HG03066 (cell line): ENCODE measurements at regions not wholly inside any gene's neighbourhood (a gene's known extent, or its start where the extent isn't known, plus 50 kb on each side); places are given as distances from the start of the nearest gene placed in this dataset.
"Not testable (repeated sequence)": the region's sequence is repeated elsewhere in the genome, so short reads cannot be mapped to it uniquely, and the experiment has no call there.

Source experiments
- ATAC-seq: cut with Tn5 transposase; IDR thresholded peaks from one replicate; pipeline ENCODE4 v1.9.1; 2021; ENCODE audit warnings: low read depth; ENCODE audit not compliant: unreplicated experiment

- ATAC-seq = peak; percentile 59
These were observed 133.2 kb upstream of the ADAMTS3 start for GRCh38 chr4:72701987-72702819.

- ATAC-seq = no peak
These were observed 121.8 kb upstream of the ADAMTS3 start for GRCh38 chr4:72690771-72691170.

GRCh38 chr4:72689923-72690322 is 120.9 kb upstream of the ADAMTS3 start:
- ATAC-seq = no peak

GRCh38 chr4:72686390-72686789 is 117.4 kb upstream of the ADAMTS3 start:
- not testable (repeated sequence) for ATAC-seq

- ATAC-seq = no peak
These were observed 110.6 kb upstream of the ADAMTS3 start for GRCh38 chr4:72679666-72680065.

- no peak for ATAC-seq
These were observed 108.9 kb upstream of the ADAMTS3 start for GRCh38 chr4:72677886-72678285.

GRCh38 chr4:72677265-72677664 is 108.2 kb upstream of the ADAMTS3 start:
- ATAC-seq = no peak

GRCh38 chr4:72671980-72672379 is 103.0 kb upstream of the ADAMTS3 start:
- ATAC-seq = no peak

GRCh38 chr4:72670521-72670920 is 101.5 kb upstream of the ADAMTS3 start:
- ATAC-seq = no peak

GRCh38 chr4:72666910-72667309 is 97.9 kb upstream of the ADAMTS3 start:
- no peak for ATAC-seq

- no peak for ATAC-seq
These were observed 96.3 kb upstream of the ADAMTS3 start for GRCh38 chr4:72665171-72665968.

GRCh38 chr4:72663828-72664227 is 94.8 kb upstream of the ADAMTS3 start:
- ATAC-seq = no peak

- no peak for ATAC-seq
These were observed 92.8 kb upstream of the ADAMTS3 start for GRCh38 chr4:72661830-72662229.

GRCh38 chr4:72641611-72642010 is 72.6 kb upstream of the ADAMTS3 start:
- no peak for ATAC-seq

- not testable (repeated sequence) for ATAC-seq
These were observed 67.8 kb upstream of the ADAMTS3 start for GRCh38 chr4:72636866-72637265.

- not testable (repeated sequence) for ATAC-seq
These were observed 66.9 kb upstream of the ADAMTS3 start for GRCh38 chr4:72635931-72636330.

GRCh38 chr4:72632253-72632652 is 63.2 kb upstream of the ADAMTS3 start:
- not testable (repeated sequence) for ATAC-seq

GRCh38 chr4:72631296-72631695 is 62.3 kb upstream of the ADAMTS3 start:
- ATAC-seq = no peak

- ATAC-seq = no peak
These were observed 60.5 kb upstream of the ADAMTS3 start for GRCh38 chr4:72629540-72629939.

- no peak for ATAC-seq
These were observed 58.7 kb upstream of the ADAMTS3 start for GRCh38 chr4:72627723-72628122.
